WTC11 (cell line): ENCODE measurements at regions not wholly inside any gene's neighbourhood (a gene's known extent, or its start where the extent isn't known, plus 50 kb on each side); places are given as distances from the start of the nearest gene placed in this dataset.

ENCODE experiments used
- ATAC-seq: fragments of 200-7000 bp; cut with Tn5 transposase; 2 replicates; pipeline ENCODE4 v1.10.0; 2021; ENCODE audit warnings: mild to moderate bottlenecking, moderate library complexity
- CTCF ChIA-PET: fragments of 300-600 bp; sonication (Branson Sonifier 250); formaldehyde crosslinking; loops from one replicate; lab custom pipeline; 2021; ENCODE audit warnings: antibody characterized with exemption; lab: Charles Lee
- POLR2A ChIA-PET: fragments of 350-600 bp; sonication (Branson Sonifier 250); formaldehyde crosslinking; loops from one replicate; lab custom pipeline; 2021; ENCODE audit warnings: antibody characterized with exemption; lab: Charles Lee
- DNase-seq: peaks from one replicate; pipeline ENCODE4 v3.0.0; 2021; ENCODE audit warnings: low spot score
- H3K27ac Mint-ChIP-seq: 2 replicates; pipeline ENCODE4 v1.8.0; 2021; ENCODE audit warnings: mixed read lengths
- H3K27me3 Mint-ChIP-seq: 2 replicates; pipeline ENCODE4 v1.8.0; 2021; ENCODE audit warnings: low read depth, mild to moderate bottlenecking, moderate library complexity, mixed read lengths
- H3K36me3 Mint-ChIP-seq: 2 replicates; pipeline ENCODE4 v1.8.0; 2021; ENCODE audit warnings: mixed read lengths
- H3K4me1 Mint-ChIP-seq: 2 replicates; pipeline ENCODE4 v1.8.0; 2022; ENCODE audit warnings: mixed read lengths
- H3K4me3 Mint-ChIP-seq: 2 replicates; pipeline ENCODE4 v1.8.0; 2021; ENCODE audit warnings: mild to moderate bottlenecking, moderate library complexity, mixed read lengths
- H3K9me3 Mint-ChIP-seq: 2 replicates; pipeline ENCODE4 v1.8.0; 2021; ENCODE audit warnings: mixed read lengths
- ATF1 ChIP-seq: sonication (generic); formaldehyde crosslinking; IDR thresholded peaks from 2 replicates; pipeline ENCODE4 v1.8.1; 2023; ENCODE audit warnings: mild to moderate bottlenecking, moderate library complexity, missing genetic modification reagents
- E2F1 ChIP-seq: sonication (generic); formaldehyde crosslinking; IDR thresholded peaks from 2 replicates; pipeline ENCODE4 v1.8.0; 2022; ENCODE audit warnings: mild to moderate bottlenecking, missing genetic modification reagents
- ESRRA ChIP-seq: sonication (generic); formaldehyde crosslinking; IDR thresholded peaks from 2 replicates; pipeline ENCODE4 v1.8.1; 2022; ENCODE audit warnings: mild to moderate bottlenecking, missing genetic modification reagents, borderline replicate concordance
- IRF1 ChIP-seq: sonication (generic); formaldehyde crosslinking; IDR thresholded peaks from 2 replicates; pipeline ENCODE4 v1.8.0; 2023; ENCODE audit warnings: missing genetic modification reagents
- JAZF1 ChIP-seq: fragments of 250-450 bp; sonication (Bioruptor Pico); IDR thresholded peaks from 2 replicates; pipeline ENCODE4 v1.9.0; 2021; ENCODE audit warnings: moderate library complexity, mild to moderate bottlenecking, inconsistent platforms
- JUN ChIP-seq: sonication (generic); formaldehyde crosslinking; IDR thresholded peaks from 2 replicates; pipeline ENCODE4 v1.8.0; 2023; ENCODE audit warnings: mild to moderate bottlenecking, missing genetic modification reagents
- KAT7 ChIP-seq: sonication (generic); formaldehyde crosslinking; IDR thresholded peaks from 2 replicates; pipeline ENCODE4 v1.8.1; 2023; ENCODE audit warnings: missing genetic modification reagents, mild to moderate bottlenecking, borderline replicate concordance
- MXD4 ChIP-seq: fragments of 250-450 bp; sonication (Bioruptor Pico); IDR thresholded peaks from 2 replicates; pipeline ENCODE4 v1.8.0; 2021; ENCODE audit warnings: mild to moderate bottlenecking, moderate library complexity, borderline replicate concordance
- NFATC4 ChIP-seq: fragments of 250-450 bp; sonication (Bioruptor Pico); IDR thresholded peaks from 2 replicates; pipeline ENCODE4 v1.9.0; 2021; ENCODE audit warnings: mild to moderate bottlenecking
- NFE2L1 ChIP-seq: sonication (generic); formaldehyde crosslinking; IDR thresholded peaks from 2 replicates; pipeline ENCODE4 v1.8.1; 2023; ENCODE audit warnings: missing genetic modification reagents
- NR3C1 ChIP-seq: sonication (generic); formaldehyde crosslinking; conservative IDR thresholded peaks from 2 replicates; pipeline ENCODE4 v1.8.1; 2023; ENCODE audit warnings: low read depth, mild to moderate bottlenecking, missing genetic modification reagents
- SMAD3 ChIP-seq: sonication (generic); formaldehyde crosslinking; IDR thresholded peaks from 2 replicates; pipeline ENCODE4 v1.8.0; 2022; ENCODE audit warnings: missing genetic modification reagents, mild to moderate bottlenecking, borderline replicate concordance
- SP1 ChIP-seq: sonication (generic); formaldehyde crosslinking; conservative IDR thresholded peaks from 2 replicates; pipeline ENCODE4 v1.8.1; 2022; ENCODE audit warnings: missing genetic modification reagents
- TCF7 ChIP-seq: sonication (generic); formaldehyde crosslinking; IDR thresholded peaks from 2 replicates; pipeline ENCODE4 v1.8.0; 2022; ENCODE audit warnings: mild to moderate bottlenecking, low read depth, missing genetic modification reagents, moderate library complexity
- TEAD1 ChIP-seq: sonication (generic); formaldehyde crosslinking; IDR thresholded peaks from 2 replicates; pipeline ENCODE4 v1.8.0; 2022; ENCODE audit warnings: mild to moderate bottlenecking, missing genetic modification reagents
- USF1 ChIP-seq: sonication (generic); formaldehyde crosslinking; IDR thresholded peaks from 2 replicates; pipeline ENCODE4 v1.8.0; 2022; ENCODE audit warnings: mild to moderate bottlenecking, missing genetic modification reagents
- ZBTB21 ChIP-seq: sonication (generic); formaldehyde crosslinking; IDR thresholded peaks from 2 replicates; pipeline ENCODE4 v1.8.1; 2023; ENCODE audit warnings: mild to moderate bottlenecking, missing genetic modification reagents, borderline replicate concordance
- ZNF121 ChIP-seq: sonication (generic); formaldehyde crosslinking; IDR thresholded peaks from 2 replicates; pipeline ENCODE4 v1.8.0; 2023; ENCODE audit warnings: missing genetic modification reagents
- ZNF219 ChIP-seq: sonication (generic); formaldehyde crosslinking; IDR thresholded peaks from 2 replicates; pipeline ENCODE4 v1.8.0; 2023; ENCODE audit warnings: missing genetic modification reagents, mild to moderate bottlenecking, borderline replicate concordance
- ZNF232 ChIP-seq: sonication (generic); formaldehyde crosslinking; IDR thresholded peaks from 2 replicates; pipeline ENCODE4 v1.8.0; 2022; ENCODE audit warnings: mild to moderate bottlenecking, missing genetic modification reagents
- ZNF263 ChIP-seq: sonication (generic); formaldehyde crosslinking; IDR thresholded peaks from 2 replicates; pipeline ENCODE4 v1.8.1; 2022; ENCODE audit warnings: low read depth, mild to moderate bottlenecking, moderate library complexity, missing genetic modification reagents
- TF ChIP-seq, protein P1 (sequence below): sonication (generic); formaldehyde crosslinking; IDR thresholded peaks from 2 replicates; pipeline ENCODE4 v1.8.1; 2023; ENCODE audit warnings: mild to moderate bottlenecking, moderate library complexity, missing genetic modification reagents
- TF ChIP-seq, protein P2 (sequence below): sonication (generic); formaldehyde crosslinking; IDR thresholded peaks from 2 replicates; pipeline ENCODE4 v1.8.1; 2023; ENCODE audit warnings: mild to moderate bottlenecking, missing genetic modification reagents
- TF ChIP-seq, protein P3 (sequence below): sonication (generic); formaldehyde crosslinking; IDR thresholded peaks from 2 replicates; pipeline ENCODE4 v1.8.1; 2022; ENCODE audit warnings: low read depth, mild to moderate bottlenecking, moderate library complexity, missing genetic modification reagents, borderline replicate concordance
- TF ChIP-seq, protein P4 (sequence below): fragments of 250-450 bp; sonication (Bioruptor Pico); IDR thresholded peaks from 2 replicates; pipeline ENCODE4 v1.9.0; 2021; ENCODE audit warnings: moderate library complexity, mild to moderate bottlenecking, inconsistent platforms, borderline replicate concordance

DNA sequence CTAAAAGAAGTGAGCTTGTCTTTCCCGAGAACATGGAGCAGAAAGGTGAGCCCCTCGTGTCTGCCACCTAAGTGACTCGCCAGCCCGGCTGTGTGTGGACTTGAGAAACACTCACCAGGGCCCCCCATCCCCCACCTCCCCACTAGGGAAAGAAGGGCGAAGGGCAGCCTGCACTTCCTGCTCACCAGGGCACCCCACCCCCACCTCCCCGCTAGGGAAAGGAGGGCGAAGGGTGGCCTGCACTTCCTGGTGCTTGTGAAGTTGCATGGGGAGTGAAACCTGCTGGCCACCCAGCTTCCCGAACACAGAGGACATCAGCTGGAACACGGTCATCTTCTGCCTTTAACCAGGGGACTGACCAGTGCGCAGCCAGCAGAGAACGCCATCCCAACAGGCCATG lies 402.7 kb upstream of the SALL3 start:
- ATAC-seq, result no peak
- Mint-ChIP-seq H3K27me3 (peaks cover 8% of the 10 kb centered on the region; the same call in 1 of the 2 replicates), H3K36me3 (peaks cover 56% of the 10 kb centered on the region), H3K4me1 (no peaks in the 10 kb centered on the region), H3K4me3 (no peak overlapping the region), H3K9me3 (peaks cover 69% of the 10 kb centered on the region), H3K27ac (no peak overlapping the region)
- TF ChIP-seq SP1 (CRISPR knock-in tag), result no peak
- no peak for TF ChIP-seq KAT7 (CRISPR knock-in tag)
- TF ChIP-seq, protein P1, sequence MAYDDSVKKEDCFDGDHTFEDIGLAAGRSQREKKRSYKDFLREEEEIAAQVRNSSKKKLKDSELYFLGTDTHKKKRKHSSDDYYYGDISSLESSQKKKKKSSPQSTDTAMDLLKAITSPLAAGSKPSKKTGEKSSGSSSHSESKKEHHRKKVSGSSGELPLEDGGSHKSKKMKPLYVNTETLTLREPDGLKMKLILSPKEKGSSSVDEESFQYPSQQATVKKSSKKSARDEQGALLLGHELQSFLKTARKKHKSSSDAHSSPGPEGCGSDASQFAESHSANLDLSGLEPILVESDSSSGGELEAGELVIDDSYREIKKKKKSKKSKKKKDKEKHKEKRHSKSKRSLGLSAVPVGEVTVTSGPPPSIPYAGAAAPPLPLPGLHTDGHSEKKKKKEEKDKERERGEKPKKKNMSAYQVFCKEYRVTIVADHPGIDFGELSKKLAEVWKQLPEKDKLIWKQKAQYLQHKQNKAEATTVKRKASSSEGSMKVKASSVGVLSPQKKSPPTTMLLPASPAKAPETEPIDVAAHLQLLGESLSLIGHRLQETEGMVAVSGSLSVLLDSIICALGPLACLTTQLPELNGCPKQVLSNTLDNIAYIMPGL (CRISPR knock-in tag), result no peak
- no peak for TF ChIP-seq ZNF232 (CRISPR knock-in tag)
- TF ChIP-seq SMAD3 (CRISPR knock-in tag), result no peak
- TF ChIP-seq ZNF219 (CRISPR knock-in tag), result no peak
- TF ChIP-seq NFATC4 (CRISPR knock-in tag), result no peak
- TF ChIP-seq E2F1 (CRISPR knock-in tag), result no peak
- TF ChIP-seq JAZF1, result no peak
- no peak for TF ChIP-seq TCF7 (CRISPR knock-in tag)
- TF ChIP-seq, protein P2, sequence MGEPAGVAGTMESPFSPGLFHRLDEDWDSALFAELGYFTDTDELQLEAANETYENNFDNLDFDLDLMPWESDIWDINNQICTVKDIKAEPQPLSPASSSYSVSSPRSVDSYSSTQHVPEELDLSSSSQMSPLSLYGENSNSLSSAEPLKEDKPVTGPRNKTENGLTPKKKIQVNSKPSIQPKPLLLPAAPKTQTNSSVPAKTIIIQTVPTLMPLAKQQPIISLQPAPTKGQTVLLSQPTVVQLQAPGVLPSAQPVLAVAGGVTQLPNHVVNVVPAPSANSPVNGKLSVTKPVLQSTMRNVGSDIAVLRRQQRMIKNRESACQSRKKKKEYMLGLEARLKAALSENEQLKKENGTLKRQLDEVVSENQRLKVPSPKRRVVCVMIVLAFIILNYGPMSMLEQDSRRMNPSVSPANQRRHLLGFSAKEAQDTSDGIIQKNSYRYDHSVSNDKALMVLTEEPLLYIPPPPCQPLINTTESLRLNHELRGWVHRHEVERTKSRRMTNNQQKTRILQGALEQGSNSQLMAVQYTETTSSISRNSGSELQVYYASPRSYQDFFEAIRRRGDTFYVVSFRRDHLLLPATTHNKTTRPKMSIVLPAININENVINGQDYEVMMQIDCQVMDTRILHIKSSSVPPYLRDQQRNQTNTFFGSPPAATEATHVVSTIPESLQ, result no peak
- TF ChIP-seq ZNF121 (CRISPR knock-in tag), result no peak
- TF ChIP-seq, protein P3, sequence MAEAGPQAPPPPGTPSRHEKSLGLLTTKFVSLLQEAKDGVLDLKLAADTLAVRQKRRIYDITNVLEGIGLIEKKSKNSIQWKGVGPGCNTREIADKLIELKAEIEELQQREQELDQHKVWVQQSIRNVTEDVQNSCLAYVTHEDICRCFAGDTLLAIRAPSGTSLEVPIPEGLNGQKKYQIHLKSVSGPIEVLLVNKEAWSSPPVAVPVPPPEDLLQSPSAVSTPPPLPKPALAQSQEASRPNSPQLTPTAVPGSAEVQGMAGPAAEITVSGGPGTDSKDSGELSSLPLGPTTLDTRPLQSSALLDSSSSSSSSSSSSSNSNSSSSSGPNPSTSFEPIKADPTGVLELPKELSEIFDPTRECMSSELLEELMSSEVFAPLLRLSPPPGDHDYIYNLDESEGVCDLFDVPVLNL, result no peak
- TF ChIP-seq ZNF263, result no peak
- TF ChIP-seq, protein P4, sequence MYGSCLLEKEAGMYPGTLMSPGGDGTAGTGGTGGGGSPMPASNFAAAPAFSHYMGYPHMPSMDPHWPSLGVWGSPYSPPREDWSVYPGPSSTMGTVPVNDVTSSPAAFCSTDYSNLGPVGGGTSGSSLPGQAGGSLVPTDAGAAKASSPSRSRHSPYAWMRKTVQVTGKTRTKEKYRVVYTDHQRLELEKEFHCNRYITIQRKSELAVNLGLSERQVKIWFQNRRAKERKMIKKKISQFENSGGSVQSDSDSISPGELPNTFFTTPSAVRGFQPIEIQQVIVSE, result no peak
- TF ChIP-seq JUN (CRISPR knock-in tag), result no peak
- TF ChIP-seq ATF1 (CRISPR knock-in tag), result no peak
- TF ChIP-seq NFE2L1 (CRISPR knock-in tag), result no peak
- POLR2A ChIA-PET, result no interaction called here
- DNase-seq, result no peak
- CTCF ChIA-PET, result no interaction called here

DNA sequence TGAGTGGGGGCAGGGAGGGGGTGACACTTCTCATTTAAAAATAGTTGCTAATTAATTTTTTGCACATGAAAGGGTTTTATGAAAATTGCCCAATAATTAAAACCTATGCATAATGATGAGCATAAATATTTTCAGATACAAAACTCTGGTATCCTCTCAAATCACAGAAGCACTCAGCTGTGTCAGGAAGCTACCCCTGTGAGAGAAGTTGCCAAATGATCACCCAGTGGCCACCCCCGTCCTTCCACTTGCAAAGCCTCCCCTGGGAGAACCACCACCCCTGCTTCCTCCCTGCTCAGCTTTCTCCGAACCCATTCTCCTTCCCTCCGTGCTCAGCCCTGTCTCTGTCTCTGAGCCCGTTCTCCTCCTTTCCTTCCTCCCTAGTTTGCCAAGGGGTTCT lies 400.2 kb upstream of the SALL3 start:
- ATAC-seq (no peak), DNase-seq (no peak)
- H3K27me3 Mint-ChIP-seq, result peaks cover 8% of the 10 kb centered on the region; the same call in 1 of the 2 replicates
- H3K9me3 Mint-ChIP-seq, result peaks cover 50% of the 10 kb centered on the region
- peaks cover 36% of the 10 kb centered on the region for H3K36me3 Mint-ChIP-seq
- no peak overlapping the region for H3K27ac Mint-ChIP-seq
- CTCF ChIA-PET, result no interaction called here
- POLR2A ChIA-PET, result no interaction called here
- no peak overlapping the region for H3K4me3 Mint-ChIP-seq
- H3K4me1 Mint-ChIP-seq, result no peaks in the 10 kb centered on the region
- no peak for TF ChIP-seq ESRRA
- TF ChIP-seq USF1 (CRISPR knock-in tag), result no peak
- TF ChIP-seq MXD4, result no peak
- TF ChIP-seq E2F1 (CRISPR knock-in tag), result no peak
- TF ChIP-seq NR3C1 (CRISPR knock-in tag), result no peak
- no peak for TF ChIP-seq ZBTB21
- no peak for TF ChIP-seq ZNF263
- TF ChIP-seq, protein P4, result no peak
- no peak for TF ChIP-seq ATF1 (CRISPR knock-in tag)
- no peak for TF ChIP-seq IRF1 (CRISPR knock-in tag)
- TF ChIP-seq SMAD3 (CRISPR knock-in tag), result no peak
- TF ChIP-seq TEAD1 (CRISPR knock-in tag), result no peak
